HG03139 (cell line): ENCODE measurements at regions not wholly inside any gene's neighbourhood (a gene's known extent, or its start where the extent isn't known, plus 50 kb on each side); places are given as distances from the start of the nearest gene placed in this dataset.

Source experiments
- ATAC-seq: cut with Tn5 transposase; IDR thresholded peaks from one replicate; pipeline ENCODE4 v1.9.1; 2021; ENCODE audit not compliant: unreplicated experiment

DNA sequence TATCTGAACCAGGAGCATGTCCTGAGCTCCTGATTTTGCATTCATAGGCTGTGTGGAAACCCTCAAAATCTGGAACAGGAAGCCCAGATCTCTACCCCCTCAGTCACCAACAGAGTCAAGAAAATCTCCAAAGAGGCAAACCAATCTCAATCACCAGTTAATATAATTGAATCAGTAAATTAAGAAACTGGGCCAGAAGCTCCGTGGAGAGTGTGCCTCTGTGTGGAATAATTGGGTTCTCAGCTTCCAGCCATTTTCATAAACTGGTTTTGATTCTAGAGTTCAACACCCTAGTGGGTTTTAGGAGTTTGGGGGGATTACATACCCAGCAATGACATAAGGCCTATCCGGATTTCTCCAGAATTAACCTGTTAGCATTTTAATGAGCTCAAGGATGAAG, 362.9 kb downstream of the IRX2 start:
- ATAC-seq: no peak

- no peak for ATAC-seq
Observed at GRCh38 chr5:2387634-2388325, 363.7 kb downstream of the IRX2 start.

DNA sequence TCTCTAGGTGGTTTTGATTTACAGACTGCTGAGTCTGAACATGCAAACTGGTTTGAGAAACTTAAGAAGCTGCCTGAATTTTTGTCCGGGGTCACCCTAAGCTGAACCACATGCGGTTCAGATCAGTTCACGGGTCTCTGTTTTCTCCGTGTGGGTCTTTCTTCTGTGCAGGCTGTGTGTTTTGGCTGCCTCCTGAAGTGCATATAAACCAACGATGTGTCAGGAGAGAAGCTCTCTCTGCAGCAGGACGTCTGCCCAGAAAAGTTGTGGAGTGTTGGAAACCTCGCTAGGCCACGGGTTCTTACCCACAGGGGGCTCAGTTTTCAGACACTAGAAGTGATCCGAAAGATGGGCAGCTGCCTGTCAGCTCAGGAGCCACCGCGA, 364.2 kb downstream of the IRX2 start:
- ATAC-seq: no peak

DNA sequence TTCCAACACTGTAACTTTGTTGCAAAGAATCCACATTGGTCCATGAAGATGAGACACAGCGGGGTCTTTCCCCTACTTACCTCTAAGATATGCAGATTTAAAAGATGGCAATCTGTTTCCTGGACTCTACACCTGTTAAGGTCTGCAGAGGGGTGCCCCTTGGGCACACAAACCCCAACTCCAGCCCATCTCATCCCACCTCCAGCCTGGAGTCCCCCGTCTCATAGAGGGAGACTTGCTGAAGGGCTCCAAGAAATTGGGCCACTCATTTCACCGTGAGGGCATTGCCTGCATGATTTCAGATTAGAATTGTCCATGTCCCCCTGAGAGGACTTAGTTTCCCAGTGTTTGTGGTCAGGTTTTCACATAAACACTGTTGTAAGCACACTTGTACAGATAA, 365.7 kb downstream of the IRX2 start:
- no peak for ATAC-seq

GRCh38 chr5:2383698-2384065, 367.8 kb downstream of the IRX2 start:
- no peak for ATAC-seq

DNA sequence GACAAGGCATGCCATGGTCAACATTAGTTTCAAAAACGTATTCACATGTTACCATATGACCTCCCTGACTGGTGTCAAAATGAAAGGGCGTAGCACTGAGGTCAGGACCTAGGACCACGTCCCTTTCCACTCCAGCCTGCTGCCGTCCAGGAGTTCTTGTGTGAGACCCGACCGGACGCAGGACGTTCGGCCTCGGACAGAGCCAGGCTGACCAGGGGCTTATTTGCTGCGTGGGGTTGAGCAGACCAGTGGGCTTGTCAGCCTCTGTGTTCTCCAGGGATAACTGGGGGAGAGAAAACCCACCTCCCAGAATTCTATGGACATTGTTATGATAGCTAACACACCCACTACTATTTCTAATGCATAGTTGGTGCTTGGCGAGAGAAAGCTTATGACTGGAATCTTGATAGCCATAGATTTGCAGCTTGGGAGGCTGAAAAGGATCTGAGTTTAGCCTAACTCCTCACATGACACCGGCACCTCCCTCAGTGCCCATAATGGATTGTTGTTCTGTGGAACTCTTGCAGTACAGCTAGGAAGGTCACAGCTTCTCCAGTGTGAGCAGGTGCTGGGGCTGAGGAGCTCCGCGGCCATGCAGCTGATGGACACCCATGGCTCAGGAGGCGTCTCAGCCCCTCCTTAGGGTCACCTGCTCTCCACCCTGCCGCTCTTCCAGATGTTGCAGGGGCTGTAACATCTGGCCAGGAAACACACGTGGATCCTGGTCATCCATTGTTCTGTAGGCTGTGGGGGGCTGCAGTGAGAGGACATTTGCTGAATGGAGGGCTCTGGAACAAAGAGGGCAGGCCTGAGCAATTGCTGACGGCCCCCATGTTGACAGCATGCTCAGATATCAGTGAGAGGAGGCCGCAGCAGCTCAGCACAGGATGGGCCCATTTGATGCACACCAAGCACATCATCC, 368.4 kb downstream of the IRX2 start:
- ATAC-seq: no peak

GRCh38 chr5:2381861-2382260, 369.6 kb downstream of the IRX2 start:
- no peak for ATAC-seq

DNA sequence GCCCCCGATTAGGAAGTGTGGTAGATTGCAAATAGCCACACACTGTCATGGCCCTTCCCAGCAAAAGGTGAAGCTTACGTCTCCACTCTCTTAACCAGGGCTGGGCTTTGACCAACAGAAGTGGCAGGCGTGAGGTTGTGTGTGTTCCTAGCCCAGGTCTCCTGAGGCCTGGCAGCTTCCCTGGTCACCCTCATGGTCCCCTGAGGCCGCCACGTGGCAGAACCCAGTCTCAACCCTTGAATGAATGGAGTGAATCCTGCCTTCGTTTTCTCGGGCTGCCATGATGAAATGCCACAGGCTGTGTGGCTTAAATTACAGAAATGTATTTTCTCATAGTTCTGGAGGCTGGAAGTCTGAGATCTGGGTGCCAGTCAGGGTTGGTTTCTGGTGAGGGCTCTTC, 370.4 kb downstream of the IRX2 start:
- ATAC-seq: no peak

DNA sequence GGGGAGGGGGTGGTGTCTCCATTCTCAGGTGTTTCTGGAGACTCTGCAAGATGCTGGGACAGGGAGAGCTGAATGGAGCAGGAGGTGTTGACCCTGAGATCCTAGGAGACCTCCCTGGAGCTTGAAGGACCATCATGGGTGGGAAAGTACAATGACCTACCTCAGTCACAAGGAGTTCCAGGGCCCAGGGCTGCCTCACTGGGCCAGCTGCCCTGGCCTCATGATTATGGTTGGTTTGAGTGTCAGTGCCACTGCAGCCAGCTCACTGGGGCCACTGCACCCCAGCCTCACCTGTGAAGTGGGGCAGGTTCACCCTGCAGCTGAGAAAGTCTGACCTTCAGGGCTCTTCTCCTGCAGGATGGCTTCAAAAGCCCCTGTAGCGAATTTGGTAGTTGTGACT, 372.5 kb downstream of the IRX2 start:
- ATAC-seq: no peak

- no peak for ATAC-seq
Observed at GRCh38 chr5:2378108-2378507, 373.4 kb downstream of the IRX2 start.

DNA sequence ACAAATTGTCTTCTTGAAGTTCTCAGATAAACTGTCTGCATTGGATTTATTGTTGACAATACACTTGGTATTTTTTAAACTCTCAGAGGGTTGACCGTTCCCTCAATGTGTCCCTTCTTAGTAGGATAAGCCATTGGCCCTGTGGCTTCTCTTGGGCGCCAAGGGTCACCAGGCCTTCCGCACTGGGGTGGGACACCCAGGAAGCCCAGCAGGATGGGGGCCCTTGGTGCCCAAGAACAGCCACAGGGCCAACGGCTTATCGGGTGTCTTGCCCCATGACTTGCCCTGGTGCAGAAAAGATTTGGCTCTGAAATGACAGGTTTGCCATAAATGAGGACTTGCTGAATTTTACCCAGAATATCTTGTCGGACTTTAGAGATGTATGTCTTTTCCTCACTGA, 375.0 kb downstream of the IRX2 start:
- no peak for ATAC-seq

- ATAC-seq: no peak
Observed at GRCh38 chr5:2375757-2376250, 375.7 kb downstream of the IRX2 start.

GRCh38 chr5:2375291-2375690, 376.2 kb downstream of the IRX2 start:
- ATAC-seq: no peak

- ATAC-seq: no peak
Observed at GRCh38 chr5:2374703-2375102, 376.8 kb downstream of the IRX2 start.

GRCh38 chr5:2373631-2374030, 377.8 kb downstream of the IRX2 start:
- ATAC-seq: no peak

GRCh38 chr5:2371419-2371710, 380.1 kb downstream of the IRX2 start:
- no peak for ATAC-seq

GRCh38 chr5:2370626-2371418, 380.7 kb downstream of the IRX2 start:
- no peak for ATAC-seq

- no peak for ATAC-seq
Observed at GRCh38 chr5:2369178-2369577, 382.3 kb downstream of the IRX2 start.

DNA sequence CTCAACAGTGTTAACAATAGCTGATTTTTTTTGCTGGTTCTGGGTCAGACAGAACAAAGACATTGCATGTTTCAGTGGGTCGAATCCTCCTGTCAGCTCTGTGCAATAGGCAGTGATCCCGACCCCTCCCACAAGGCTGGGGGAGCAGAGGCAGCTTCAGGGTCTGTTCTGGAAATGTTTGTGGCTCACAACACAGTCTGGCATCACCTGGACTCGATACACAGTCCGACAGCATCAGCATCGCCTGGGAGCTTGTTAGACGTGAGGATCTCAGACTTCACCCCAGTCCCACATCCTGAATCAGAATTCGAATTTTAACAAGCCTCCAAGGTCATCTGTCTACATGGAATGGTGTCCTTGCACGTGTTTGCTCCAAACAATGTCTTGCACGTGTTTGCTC, 384.7 kb downstream of the IRX2 start:
- no peak for ATAC-seq

DNA sequence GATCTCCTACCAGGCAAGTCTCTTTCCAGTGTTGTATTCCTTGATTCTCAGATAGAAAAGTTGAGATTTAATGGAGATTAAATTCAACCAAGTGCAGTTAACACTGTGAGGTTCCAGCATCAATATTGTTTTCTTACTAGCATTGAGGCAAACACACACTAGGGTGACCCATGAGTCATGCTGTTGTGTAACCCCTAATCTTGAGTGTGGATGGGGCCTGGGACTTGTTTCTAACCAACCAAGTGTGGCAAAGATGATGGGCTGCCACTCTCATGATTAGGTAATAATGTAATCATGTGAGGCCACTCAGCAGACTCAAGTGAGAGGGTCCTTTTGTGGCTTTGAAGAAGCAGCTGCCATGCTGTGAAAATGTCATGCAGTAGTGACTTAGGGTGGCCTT, 394.2 kb downstream of the IRX2 start:
- no peak for ATAC-seq

DNA sequence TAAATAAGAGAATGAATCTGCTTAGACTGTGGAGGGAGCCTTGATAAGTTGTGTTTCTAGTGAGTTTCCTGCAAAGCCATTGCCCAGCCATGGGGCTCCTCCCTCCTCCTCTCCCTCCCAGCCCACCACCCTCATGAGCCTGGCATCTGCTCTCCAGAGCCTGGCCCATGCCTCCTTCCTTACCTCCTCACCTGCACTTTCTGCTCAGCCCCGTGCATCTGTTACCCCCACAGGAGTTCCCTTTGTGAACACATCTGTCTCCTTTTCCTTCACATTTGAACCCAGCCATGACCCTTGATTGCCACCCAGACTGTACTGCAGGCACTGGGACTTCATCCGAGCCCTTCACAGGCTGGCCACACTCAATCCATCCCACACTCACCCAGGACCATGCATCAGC, 395.6 kb downstream of the IRX2 start:
- ATAC-seq: no peak
